Glutamatergic neuron (in vitro differentiated cells): ENCODE measurements at regions not wholly inside any gene's neighbourhood (a gene's known extent, or its start where the extent isn't known, plus 50 kb on each side); places are given as distances from the start of the nearest gene placed in this dataset.
"Not testable (repeated sequence)": the region's sequence is repeated elsewhere in the genome, so short reads cannot be mapped to it uniquely, and the experiment has no call there.

ENCODE experiments used
- DNase-seq: peaks from one replicate; pipeline ENCODE4 v3.0.0; 2022
- H3K27ac Mint-ChIP-seq: one replicate; pipeline ENCODE4 v1.8.0; 2020; ENCODE audit warnings: mild to moderate bottlenecking, mixed read lengths, inconsistent platforms; ENCODE audit not compliant: unreplicated experiment
- H3K27me3 Mint-ChIP-seq: one replicate; pipeline ENCODE4 v1.8.0; 2020; ENCODE audit warnings: mild to moderate bottlenecking, moderate library complexity, mixed read lengths, inconsistent platforms; ENCODE audit not compliant: unreplicated experiment
- H3K36me3 Mint-ChIP-seq: one replicate; pipeline ENCODE4 v1.8.0; 2020; ENCODE audit warnings: mild to moderate bottlenecking, mixed read lengths, inconsistent platforms; ENCODE audit not compliant: unreplicated experiment
- H3K4me1 Mint-ChIP-seq: one replicate; pipeline ENCODE4 v1.8.0; 2020; ENCODE audit warnings: mild to moderate bottlenecking, low read depth, mixed read lengths, inconsistent platforms; ENCODE audit not compliant: unreplicated experiment
- H3K4me3 Mint-ChIP-seq: one replicate; pipeline ENCODE4 v1.8.0; 2020; ENCODE audit warnings: mild to moderate bottlenecking, mixed read lengths, inconsistent platforms; ENCODE audit not compliant: unreplicated experiment
- H3K9me3 Mint-ChIP-seq: one replicate; pipeline ENCODE4 v1.8.0; 2020; ENCODE audit warnings: mild to moderate bottlenecking, moderate library complexity, mixed read lengths, inconsistent platforms; ENCODE audit not compliant: unreplicated experiment
- CTCF ChIP-seq: fragments of 200-600 bp; sonication (generic); IDR thresholded peaks from one replicate; pipeline ENCODE4 v1.5.0; 2021; ENCODE audit not compliant: partially characterized antibody, unreplicated experiment

GRCh38 chr3:55147406-55147805 is 219.5 kb upstream of the LRTM1 start:
- Mint-ChIP-seq H3K4me1 (no peaks in the 10 kb centered on the region), H3K27ac (no peak overlapping the region), H3K9me3 (no peaks in the 10 kb centered on the region), H3K27me3 (no peaks in the 10 kb centered on the region), H3K4me3 (no peak overlapping the region), H3K36me3 (no peaks in the 10 kb centered on the region)
- DNase-seq: no peak
- TF ChIP-seq CTCF: no peak

GRCh38 chr3:55146216-55146615 is 218.4 kb upstream of the LRTM1 start:
- no peaks in the 10 kb centered on the region for H3K36me3 Mint-ChIP-seq
- H3K27ac Mint-ChIP-seq: no peak overlapping the region
- H3K4me1 Mint-ChIP-seq: no peaks in the 10 kb centered on the region
- DNase-seq: no peak
- no peak overlapping the region for H3K4me3 Mint-ChIP-seq
- no peaks in the 10 kb centered on the region for H3K27me3 Mint-ChIP-seq
- no peaks in the 10 kb centered on the region for H3K9me3 Mint-ChIP-seq
- TF ChIP-seq CTCF: no peak

GRCh38 chr3:55144015-55144673 is 216.3 kb upstream of the LRTM1 start:
- Mint-ChIP-seq H3K4me1 (no peaks in the 10 kb centered on the region), H3K27ac (no peak overlapping the region), H3K27me3 (no peaks in the 10 kb centered on the region), H3K36me3 (no peaks in the 10 kb centered on the region), H3K4me3 (no peak overlapping the region), H3K9me3 (no peaks in the 10 kb centered on the region)
- no peak for DNase-seq
- TF ChIP-seq CTCF: no peak

GRCh38 chr3:55143336-55143735 is 215.5 kb upstream of the LRTM1 start:
- Mint-ChIP-seq H3K4me3 (no peak overlapping the region), H3K27ac (no peak overlapping the region), H3K4me1 (no peaks in the 10 kb centered on the region), H3K36me3 (no peaks in the 10 kb centered on the region), H3K9me3 (no peaks in the 10 kb centered on the region), H3K27me3 (no peaks in the 10 kb centered on the region)
- no peak for DNase-seq
- no peak for TF ChIP-seq CTCF

- not testable (repeated sequence) for H3K9me3 Mint-ChIP-seq, H3K27me3 Mint-ChIP-seq, H3K36me3 Mint-ChIP-seq, DNase-seq, H3K4me3 Mint-ChIP-seq, H3K27ac Mint-ChIP-seq, H3K4me1 Mint-ChIP-seq
These were observed 208.4 kb upstream of the LRTM1 start for GRCh38 chr3:55136291-55136690.
